Pons (tissue), 1 donor: ENCODE measurements at regions not wholly inside any gene's neighbourhood (a gene's known extent, or its start where the extent isn't known, plus 50 kb on each side); places are given as distances from the start of the nearest gene placed in this dataset.

Experiments
- DNase-seq: peaks from one replicate; pipeline ENCODE4 v3.0.0-alpha.2; 2016; ENCODE audit warnings: low spot score

DNA sequence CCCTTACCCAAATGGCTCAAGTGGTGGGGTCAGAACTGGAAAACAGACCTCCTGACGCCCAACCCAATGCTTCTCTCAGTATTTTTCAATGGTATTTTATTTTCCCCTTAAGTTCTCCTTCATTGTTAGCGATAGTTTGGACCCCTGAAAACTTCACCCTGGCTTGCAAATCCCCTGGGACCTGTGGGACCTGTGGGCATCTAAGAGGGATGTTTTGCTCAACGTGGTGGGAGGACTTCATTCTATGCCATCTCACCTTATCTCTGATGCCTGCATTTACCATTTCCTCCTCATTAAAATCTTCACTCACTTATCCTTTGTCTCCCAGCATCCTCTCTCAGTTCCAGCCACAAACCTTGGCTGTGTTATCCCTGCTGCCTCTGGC is 59.4 kb upstream of the GZMB start:
- no peak for DNase-seq

DNA sequence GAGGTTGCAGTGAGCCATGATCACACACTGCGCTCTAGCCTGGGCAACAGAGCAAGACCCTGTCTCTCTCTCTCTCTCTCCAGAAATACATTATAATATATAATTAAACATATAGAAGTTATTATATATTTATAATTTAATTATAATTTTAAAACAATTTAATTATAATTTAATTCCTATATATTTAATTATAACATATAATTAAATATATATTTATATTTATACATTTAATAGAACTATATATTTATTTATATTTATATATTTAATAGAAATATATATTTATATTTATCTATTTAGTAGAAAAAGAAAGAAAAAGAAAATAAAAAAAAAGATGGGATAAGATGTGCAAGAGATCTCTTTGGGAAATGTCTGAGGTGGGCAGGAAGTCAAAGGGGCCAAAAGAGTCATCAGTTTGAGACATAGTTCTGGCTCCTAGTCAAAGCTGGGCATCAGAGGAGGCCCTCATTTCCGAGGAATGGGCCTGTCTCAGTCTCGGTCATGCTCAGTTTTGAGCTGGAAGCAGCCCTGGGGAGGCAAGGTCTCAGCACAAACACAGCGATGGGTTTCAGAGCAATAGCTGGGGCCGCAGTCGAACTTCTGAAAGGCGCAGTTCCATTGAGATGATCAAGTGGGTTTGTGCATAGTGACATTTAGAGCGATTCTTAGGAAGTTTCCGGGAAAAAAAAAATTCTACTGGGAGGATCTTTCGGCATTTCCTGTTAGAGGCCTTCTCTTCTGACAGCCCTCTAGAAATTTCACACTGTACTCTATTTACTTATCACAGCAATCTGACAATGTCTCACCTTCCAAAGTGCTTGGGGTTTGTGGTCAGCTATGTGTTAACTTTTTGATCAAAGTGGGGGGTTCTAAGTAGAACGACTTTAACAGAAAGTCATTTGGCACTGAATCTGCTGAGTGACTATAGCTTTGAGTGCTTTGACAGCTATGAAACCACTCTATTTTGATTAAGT is 58.7 kb upstream of the GZMB start:
- no peak for DNase-seq

DNA sequence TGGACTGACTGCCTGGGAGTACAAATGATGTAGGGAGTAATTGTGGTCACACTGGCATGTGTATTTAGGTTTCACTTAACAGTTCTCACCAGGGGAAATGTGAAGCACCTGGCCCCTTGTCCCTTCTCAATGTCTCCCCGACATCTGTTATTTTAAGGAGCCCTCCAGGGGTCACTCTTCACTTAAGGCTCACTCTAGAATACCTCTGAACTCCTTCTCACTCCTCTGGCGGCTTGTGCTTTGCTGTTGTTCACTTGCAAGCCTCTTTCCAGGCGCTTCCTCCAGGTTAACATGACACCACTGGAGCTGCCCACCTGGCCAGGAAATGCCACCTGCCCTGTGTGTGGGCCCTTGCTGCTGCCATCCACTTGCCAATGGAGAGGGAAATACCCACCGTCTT is 56.5 kb upstream of the GZMB start:
- DNase-seq, result no peak

DNA sequence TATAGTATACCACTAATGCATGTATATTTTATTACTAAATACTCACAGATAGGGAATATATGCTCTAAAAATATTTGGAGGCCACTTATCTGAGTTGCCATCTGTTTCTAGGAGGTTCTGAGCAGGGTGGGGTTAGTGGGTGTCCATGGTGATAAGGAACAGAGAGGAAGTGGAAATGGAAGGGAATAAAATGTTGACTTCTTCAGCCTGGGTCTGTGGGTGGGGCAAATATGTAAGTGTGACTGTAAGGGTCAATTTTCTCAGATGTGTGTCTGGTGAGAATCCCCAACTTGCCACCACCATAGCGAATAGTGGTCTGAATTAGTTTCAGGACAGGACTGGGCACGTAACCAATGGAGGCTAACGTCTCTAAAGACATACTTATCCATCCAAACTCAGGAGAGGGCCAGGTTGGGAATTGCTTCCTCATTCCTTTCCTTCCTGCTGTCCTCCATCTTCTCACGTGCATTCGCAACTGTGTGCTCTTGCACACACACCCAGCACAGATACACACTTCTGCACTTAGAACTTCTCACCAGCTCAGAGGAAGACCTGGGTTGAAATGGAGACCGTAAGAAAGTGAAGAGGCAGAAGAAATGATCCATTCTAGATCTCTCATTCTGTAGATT is 54.2 kb upstream of the GZMB start:
- no peak for DNase-seq
